Nephron progenitor cell (in vitro differentiated cells): ENCODE measurements at regions not wholly inside any gene's neighbourhood (a gene's known extent, or its start where the extent isn't known, plus 50 kb on each side); places are given as distances from the start of the nearest gene placed in this dataset.

ENCODE experiments used
- DNase-seq: peaks from one replicate; pipeline ENCODE4 v3.0.0; 2021
- H3K27ac Mint-ChIP-seq: 2 replicates; pipeline ENCODE4 v1.8.0; 2021; ENCODE audit warnings: mild to moderate bottlenecking, moderate library complexity, mixed read lengths
- H3K27me3 Mint-ChIP-seq: 2 replicates; pipeline ENCODE4 v1.8.0; 2021; ENCODE audit warnings: mild to moderate bottlenecking, low read depth, mixed read lengths; ENCODE audit not compliant: poor library complexity
- H3K36me3 Mint-ChIP-seq: 2 replicates; pipeline ENCODE4 v1.8.0; 2021; ENCODE audit warnings: low read depth, mixed read lengths
- H3K4me1 Mint-ChIP-seq: 2 replicates; pipeline ENCODE4 v1.8.0; 2021; ENCODE audit warnings: mixed read lengths
- H3K4me3 Mint-ChIP-seq: 2 replicates; pipeline ENCODE4 v1.8.0; 2021; ENCODE audit warnings: mild to moderate bottlenecking, moderate library complexity, mixed read lengths
- H3K9me3 Mint-ChIP-seq: 2 replicates; pipeline ENCODE4 v1.8.0; 2021; ENCODE audit warnings: mild to moderate bottlenecking, moderate library complexity, mixed read lengths
- CTCF ChIP-seq: fragments of 200-600 bp; sonication (generic); IDR thresholded peaks from 2 replicates; pipeline ENCODE4 v1.5.0; 2021; ENCODE audit warnings: antibody characterized with exemption

DNA sequence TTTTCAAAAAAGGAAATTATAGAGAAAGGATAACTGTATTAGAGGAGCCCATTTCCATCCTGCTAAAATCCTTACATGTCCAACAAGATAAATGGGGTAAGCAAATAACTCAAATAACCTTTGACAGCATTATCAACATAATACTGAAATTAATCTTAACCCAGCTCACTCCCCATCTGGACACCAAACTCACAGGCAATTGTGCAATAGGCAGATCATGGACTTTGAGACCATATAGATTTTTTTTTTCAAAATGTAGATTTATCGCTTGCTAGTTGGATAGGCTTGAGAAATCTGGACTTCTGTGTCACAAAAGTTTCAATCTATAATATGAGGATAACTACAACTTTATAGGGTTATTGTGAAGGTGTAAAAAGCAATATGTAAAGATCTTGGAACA, 134.4 kb upstream of the ASCC3 start:
- Mint-ChIP-seq H3K4me1 (no peaks in the 10 kb centered on the region), H3K27me3 (no peaks in the 10 kb centered on the region), H3K27ac (no peak overlapping the region), H3K4me3 (no peak overlapping the region), H3K9me3 (no peaks in the 10 kb centered on the region), H3K36me3 (no peaks in the 10 kb centered on the region)
- no peak for TF ChIP-seq CTCF
- DNase-seq = no peak

DNA sequence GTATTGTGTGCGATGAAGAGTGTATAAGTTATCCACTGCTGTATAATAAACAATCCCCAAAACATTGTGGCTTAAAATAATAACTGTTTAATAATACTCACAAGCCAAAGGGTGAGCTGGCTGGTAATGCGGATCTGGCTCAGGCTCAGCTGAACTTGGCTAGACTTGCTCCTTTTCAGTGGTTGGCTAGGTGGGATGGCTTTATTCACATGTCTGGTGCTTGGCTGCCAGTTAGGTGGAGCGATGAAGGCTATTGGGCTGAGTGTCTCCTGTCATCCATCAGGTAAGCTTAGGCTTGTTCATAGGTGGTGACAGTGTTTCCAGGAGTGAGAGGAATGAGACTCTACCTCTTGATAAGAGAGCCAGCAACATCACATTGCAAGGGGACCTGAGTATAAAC, 135.0 kb upstream of the ASCC3 start:
- Mint-ChIP-seq H3K27me3 (no peaks in the 10 kb centered on the region), H3K27ac (no peak overlapping the region), H3K4me3 (no peak overlapping the region), H3K4me1 (no peaks in the 10 kb centered on the region), H3K9me3 (no peaks in the 10 kb centered on the region), H3K36me3 (no peaks in the 10 kb centered on the region)
- DNase-seq = no peak
- TF ChIP-seq CTCF = no peak

DNA sequence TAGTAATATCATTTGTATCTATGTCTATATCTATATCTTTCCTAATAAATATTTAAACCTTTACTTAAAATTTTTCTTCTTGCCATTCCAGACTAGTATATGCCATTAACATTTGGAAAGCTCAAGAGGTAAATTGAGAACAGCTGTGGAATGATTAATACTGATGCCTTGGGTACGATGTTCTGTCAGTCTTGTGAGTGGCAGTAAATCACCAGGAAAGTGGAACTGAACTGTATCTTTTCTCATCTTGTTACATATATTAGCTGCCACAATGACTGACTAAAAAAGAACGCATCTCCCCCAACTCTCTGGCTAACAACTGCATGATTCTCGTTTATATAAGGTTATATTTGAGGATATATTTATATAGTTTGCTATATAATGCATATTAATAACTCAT, 137.0 kb upstream of the ASCC3 start:
- Mint-ChIP-seq H3K9me3 (no peaks in the 10 kb centered on the region), H3K27me3 (no peaks in the 10 kb centered on the region), H3K4me1 (no peaks in the 10 kb centered on the region), H3K36me3 (no peaks in the 10 kb centered on the region), H3K4me3 (no peak overlapping the region), H3K27ac (no peak overlapping the region)
- no peak for TF ChIP-seq CTCF
- DNase-seq = no peak

GRCh38 chr6:101021504-101021903, 140.4 kb upstream of the ASCC3 start:
- Mint-ChIP-seq H3K4me3 (no peak overlapping the region), H3K27ac (no peak overlapping the region), H3K4me1 (no peaks in the 10 kb centered on the region), H3K9me3 (peaks cover 13% of the 10 kb centered on the region), H3K36me3 (no peaks in the 10 kb centered on the region), H3K27me3 (no peaks in the 10 kb centered on the region)
- TF ChIP-seq CTCF = no peak
- DNase-seq = no peak

- Mint-ChIP-seq H3K27ac (no peak overlapping the region), H3K27me3 (no peaks in the 10 kb centered on the region), H3K9me3 (peaks cover 3% of the 10 kb centered on the region), H3K36me3 (no peaks in the 10 kb centered on the region), H3K4me3 (no peak overlapping the region), H3K4me1 (no peaks in the 10 kb centered on the region)
- no peak for DNase-seq
- no peak for TF ChIP-seq CTCF
Measured at GRCh38 chr6:101042966-101043365, 161.8 kb upstream of the ASCC3 start.

GRCh38 chr6:101058296-101058695, 177.2 kb upstream of the ASCC3 start:
- DNase-seq = no peak
- no peak for TF ChIP-seq CTCF
- H3K27ac Mint-ChIP-seq = no peak overlapping the region
- no peaks in the 10 kb centered on the region for H3K4me1 Mint-ChIP-seq
- H3K9me3 Mint-ChIP-seq = peaks cover 6% of the 10 kb centered on the region
- H3K27me3 Mint-ChIP-seq = no peaks in the 10 kb centered on the region
- no peaks in the 10 kb centered on the region for H3K36me3 Mint-ChIP-seq
- no peak overlapping the region for H3K4me3 Mint-ChIP-seq
